HG02678 (cell line): ENCODE measurements at regions not wholly inside any gene's neighbourhood (a gene's known extent, or its start where the extent isn't known, plus 50 kb on each side); places are given as distances from the start of the nearest gene placed in this dataset.
"Not testable (repeated sequence)": the region's sequence is repeated elsewhere in the genome, so short reads cannot be mapped to it uniquely, and the experiment has no call there.

ENCODE experiments used
- ATAC-seq: cut with Tn5 transposase; IDR thresholded peaks from one replicate; pipeline ENCODE4 v1.9.1; 2021; ENCODE audit warnings: mild to moderate bottlenecking, moderate library complexity; ENCODE audit not compliant: unreplicated experiment

DNA sequence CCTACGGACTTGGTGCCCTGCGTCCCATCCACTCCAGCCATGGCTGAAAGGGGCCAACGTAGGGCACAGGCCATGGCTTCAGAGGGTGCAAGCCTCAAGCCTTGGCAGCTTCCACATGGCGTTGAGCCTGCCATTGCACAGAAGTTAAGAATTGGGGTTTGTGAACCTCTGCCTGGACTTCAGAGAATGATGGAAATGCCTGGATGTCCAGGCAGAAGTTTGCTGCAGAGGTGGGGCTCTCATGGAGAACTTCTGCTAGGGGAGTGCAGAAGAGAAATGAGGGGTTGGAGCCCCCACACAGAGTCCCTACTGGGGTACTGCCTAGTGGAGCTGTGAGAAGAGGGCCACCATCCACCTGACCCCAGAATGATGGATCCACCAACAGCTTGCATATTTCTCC lies 462.9 kb upstream of the PCDH20 start:
- ATAC-seq, result not testable (repeated sequence)

DNA sequence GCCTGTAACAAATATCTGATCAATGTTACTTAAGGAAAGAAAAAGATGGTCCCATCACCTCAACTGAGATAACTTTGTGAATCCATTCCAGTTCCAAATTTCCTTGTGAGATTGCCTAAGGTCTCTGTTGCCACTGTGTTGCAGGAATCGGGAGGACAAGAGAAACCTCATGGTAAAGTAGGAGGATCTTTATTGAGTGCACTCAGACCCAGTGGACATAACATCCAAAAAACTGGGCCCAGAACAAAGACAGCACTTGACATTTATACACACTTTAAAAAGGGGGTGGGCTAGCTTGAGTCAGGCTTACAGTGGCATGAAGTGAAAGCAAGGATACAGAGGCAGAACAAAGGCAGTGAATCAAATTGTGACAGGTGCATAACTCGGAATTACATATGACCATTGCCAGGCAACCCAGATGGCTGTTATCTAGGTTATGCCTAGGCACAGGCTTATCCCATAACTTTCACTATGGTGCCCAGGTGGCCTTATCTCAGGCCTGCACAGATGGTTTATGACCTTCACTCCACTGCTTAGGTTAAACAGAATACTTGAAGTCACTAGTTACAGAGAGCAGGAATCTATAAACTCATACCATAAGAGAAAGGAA lies 459.4 kb upstream of the PCDH20 start:
- no peak for ATAC-seq

DNA sequence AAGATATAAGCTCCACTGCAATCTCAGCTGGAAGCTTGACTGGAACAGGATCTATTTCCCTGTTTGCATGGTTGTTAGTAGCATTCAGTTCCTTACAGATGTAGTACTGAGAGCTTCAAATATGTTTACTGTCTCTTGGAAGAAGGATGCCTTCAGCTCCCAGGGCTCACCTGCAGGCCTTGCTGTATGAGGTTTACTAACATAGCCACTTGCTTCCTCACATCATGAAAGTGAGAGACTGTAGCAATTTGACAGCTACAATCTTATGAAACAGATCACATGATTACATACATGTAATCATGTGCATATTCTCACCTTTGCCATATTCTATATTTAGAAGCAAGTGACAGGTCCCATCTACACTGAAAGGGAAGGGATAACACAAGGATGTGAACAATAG lies 458.1 kb upstream of the PCDH20 start:
- no peak for ATAC-seq

DNA sequence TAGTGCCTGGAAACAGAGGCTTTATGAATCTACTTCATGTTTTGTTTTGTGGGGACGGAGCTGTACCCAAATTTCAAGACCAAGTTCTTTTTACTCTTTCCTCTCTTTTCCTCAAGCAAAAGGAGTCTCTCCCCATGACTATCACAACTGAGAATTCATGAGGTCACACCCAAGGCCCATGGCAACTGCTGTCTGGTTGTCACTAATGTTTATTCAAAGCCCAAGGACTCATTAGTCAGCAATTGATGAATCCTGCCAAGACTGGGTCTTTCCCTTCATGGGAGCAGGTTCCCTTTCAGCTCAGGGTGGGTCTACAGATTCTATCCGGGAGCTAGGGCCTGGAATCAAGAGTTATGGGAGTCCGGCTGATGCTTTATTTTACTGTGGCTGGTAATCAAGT lies 441.5 kb upstream of the PCDH20 start:
- no peak for ATAC-seq

- no peak for ATAC-seq
Observed at GRCh38 chr13:61852116-61852619, 436.5 kb upstream of the PCDH20 start.

DNA sequence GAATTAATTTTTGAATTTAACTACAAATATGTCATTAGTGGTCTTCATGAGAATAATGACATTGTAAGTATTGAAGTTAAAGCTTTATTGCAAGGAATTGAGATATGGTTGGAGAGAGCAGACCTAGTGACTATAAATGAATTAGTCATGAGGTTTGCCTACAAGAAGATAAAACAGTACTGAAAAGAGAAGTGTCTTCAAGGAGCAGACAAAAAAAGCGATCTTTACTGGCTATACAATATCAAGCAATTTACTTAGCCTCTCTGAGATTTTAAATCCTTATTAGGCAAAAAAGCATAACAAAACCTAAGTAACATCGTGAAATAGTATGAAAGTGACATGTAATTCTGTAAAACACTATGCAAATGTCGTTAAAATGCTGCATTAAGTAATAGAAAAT lies 435.1 kb upstream of the PCDH20 start:
- ATAC-seq, result no peak

GRCh38 chr13:61838568-61838967 lies 422.9 kb upstream of the PCDH20 start:
- no peak for ATAC-seq

DNA sequence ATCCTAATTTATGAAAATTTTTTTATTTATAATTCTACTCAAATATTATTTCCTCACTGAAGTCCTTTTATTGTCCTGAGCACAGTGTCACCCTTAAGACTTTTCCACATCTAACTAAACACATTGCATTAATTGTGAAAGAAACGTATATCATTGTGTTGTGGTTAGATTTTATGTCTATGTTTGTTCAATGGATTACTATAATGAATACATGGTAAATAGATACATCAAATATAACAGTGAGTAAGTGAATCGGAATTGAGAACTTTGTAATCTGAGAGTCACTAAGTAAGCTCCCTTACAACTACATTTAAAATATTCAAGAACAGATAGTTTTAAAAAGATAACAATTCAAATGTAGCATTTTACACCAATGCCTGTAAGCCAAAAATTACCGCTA lies 417.6 kb upstream of the PCDH20 start:
- no peak for ATAC-seq

GRCh38 chr13:61831026-61831425 lies 415.4 kb upstream of the PCDH20 start:
- ATAC-seq, result no peak

DNA sequence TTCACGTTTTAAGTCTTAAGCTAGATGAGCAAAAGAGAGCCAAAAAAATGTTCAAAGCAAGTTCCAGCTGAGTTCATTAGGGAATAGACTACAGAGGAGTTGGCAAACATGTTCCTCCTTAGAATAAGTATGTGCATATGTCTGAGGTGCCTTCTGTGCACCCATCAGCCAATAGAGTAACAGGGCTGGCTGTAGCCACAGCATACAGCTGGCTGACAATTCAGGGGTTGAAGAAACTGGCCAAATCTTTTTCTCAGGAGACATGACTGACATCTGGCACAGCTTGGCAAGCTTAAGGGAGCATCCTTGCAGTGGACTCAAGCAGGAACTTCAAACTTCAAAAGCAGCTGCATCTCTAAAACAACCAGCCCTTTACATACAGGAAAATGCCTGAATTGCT lies 414.8 kb upstream of the PCDH20 start:
- ATAC-seq, result no peak

DNA sequence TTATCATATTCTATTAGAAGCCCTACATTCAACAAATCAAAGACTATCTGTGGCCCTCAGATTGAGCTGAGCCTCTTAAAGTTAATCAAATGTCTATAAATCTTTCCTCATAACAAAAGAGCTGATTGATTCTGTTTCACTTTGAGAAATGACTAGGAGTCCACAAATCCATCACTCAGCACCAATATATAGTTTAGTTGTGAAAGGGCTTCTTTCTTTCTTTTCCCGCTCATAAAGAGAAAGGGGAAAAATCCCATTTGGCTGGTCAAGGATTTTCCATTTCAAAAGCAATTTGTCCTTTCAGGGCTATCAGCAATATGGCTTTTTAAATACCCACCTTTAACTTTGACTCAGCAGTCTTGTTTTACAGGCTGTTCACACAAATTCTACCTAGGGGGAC lies 408.5 kb upstream of the PCDH20 start:
- ATAC-seq, result no peak

GRCh38 chr13:61812286-61812685 lies 396.6 kb upstream of the PCDH20 start:
- no peak for ATAC-seq

GRCh38 chr13:61810065-61810464 lies 394.4 kb upstream of the PCDH20 start:
- ATAC-seq, result no peak

DNA sequence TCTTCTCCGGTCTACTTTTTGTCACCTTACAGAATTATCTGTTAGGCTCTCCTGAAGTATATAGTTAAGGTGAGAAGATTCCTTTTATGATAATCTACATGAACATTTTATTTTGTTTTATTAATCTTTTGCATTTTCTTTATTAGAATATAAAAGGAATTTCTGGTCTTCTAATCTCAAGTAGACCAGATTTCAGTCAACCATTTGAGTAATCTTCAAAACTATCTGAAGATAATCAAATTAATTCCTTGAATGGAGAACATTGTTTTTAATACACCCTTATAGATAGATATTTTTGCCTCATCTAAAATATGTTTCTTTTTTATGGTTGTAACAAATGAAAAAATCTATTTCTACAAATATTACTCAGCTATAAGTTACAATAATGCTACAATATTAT lies 381.7 kb upstream of the PCDH20 start:
- no peak for ATAC-seq

- ATAC-seq, result no peak
Observed at GRCh38 chr13:61795580-61795979, 379.9 kb upstream of the PCDH20 start.

- ATAC-seq, result no peak
Observed at GRCh38 chr13:61779456-61779855, 363.8 kb upstream of the PCDH20 start.

- no peak for ATAC-seq
Observed at GRCh38 chr13:61778531-61778930, 362.9 kb upstream of the PCDH20 start.

DNA sequence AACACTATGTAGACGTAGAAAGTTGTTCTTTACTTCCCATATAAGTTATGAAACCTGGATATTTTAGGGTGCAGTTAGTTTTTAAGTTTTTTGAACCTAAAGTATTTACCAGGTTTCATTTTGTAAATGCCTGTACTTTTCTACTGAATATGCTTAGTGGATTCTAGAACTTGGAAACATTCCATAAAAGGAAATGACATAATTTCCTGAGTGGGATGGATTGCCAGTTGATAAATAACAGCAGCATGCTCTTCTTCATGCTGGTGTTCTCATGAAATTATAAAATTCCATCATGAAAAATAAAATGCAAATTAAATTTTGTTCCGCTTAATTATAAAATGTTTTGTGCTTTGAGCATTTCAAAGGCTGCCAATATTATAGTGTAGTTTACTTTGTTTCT lies 362.2 kb upstream of the PCDH20 start:
- no peak for ATAC-seq

DNA sequence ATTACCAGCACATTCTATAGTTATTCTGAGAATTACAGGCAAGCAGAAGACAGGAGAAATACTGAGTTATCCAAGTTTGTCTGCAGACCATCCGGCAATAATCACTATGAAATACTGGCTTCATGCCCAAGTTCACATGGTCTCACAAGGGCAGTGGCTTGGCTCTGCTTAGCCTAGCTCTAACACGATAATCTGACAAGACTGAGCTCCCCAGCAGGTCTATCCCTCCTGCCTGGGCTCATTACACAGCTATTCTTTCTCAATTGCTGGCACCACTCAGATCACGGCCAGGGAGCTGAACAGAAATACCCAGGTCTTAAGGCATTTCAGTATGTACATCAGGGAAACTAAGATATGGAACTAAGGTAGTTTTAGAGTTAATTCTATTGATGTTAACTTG lies 361.6 kb upstream of the PCDH20 start:
- no peak for ATAC-seq

DNA sequence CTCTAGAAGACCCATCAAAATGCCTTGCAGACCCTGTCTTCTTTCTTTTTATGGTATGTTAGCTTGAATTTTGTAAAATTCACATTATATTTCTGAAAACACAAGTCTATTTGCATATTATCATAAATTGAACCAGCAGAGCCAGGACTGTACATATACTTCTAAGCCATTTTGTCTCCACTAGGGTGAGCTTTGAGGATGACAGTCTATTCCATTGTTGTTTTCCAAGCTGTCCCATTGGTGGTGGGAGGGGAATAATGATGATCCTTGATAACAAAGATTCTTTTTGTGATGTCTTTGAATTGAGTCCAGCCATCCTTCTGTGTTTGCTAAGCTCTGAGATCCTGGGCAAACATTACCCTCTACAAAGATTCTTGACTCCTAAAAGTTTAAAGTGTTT lies 359.3 kb upstream of the PCDH20 start:
- ATAC-seq, result no peak

- ATAC-seq, result no peak
Observed at GRCh38 chr13:61770681-61771080, 355.0 kb upstream of the PCDH20 start.

DNA sequence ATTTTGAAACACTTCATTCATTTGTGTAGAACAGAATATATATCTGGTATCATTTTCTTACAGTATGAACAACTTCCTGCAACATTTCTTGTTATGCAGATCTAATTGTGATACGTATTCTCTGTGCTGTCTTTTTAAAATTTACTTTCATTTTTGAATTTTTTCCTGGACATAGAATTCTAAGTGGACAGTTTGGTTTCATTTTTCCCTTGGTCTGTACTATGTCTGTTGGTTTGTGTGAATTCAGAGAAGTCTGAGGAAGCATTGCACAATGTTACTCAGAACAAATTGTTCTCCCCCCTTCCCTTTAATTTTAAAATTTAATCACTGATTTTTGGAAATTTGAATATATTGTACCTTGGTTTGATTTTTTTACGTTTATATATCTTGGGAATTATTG lies 352.5 kb upstream of the PCDH20 start:
- no peak for ATAC-seq

GRCh38 chr13:61766667-61767058 lies 351.0 kb upstream of the PCDH20 start:
- ATAC-seq, result no peak
